H9 (cell line): ENCODE measurements at regions not wholly inside any gene's neighbourhood (a gene's known extent, or its start where the extent isn't known, plus 50 kb on each side); places are given as distances from the start of the nearest gene placed in this dataset.

Experiments used
- DNase-seq: peaks from one replicate; pipeline ENCODE4 v3.0.0-alpha.2; 2017
- H2AFZ ChIP-seq: one replicate; pipeline ENCODE4 v1.6.1; 2013; ENCODE audit warnings: mild to moderate bottlenecking, low read length, control low read depth, moderate library complexity
- H2AK5ac ChIP-seq: 2 replicates; pipeline ENCODE4 v1.6.1; 2013; ENCODE audit warnings: low read length, control low read depth, mixed read lengths; ENCODE audit not compliant: insufficient read length
- H2BK120ac ChIP-seq: one replicate; pipeline ENCODE4 v1.6.1; 2013; ENCODE audit warnings: low read depth, mild to moderate bottlenecking, low read length, control low read depth, inconsistent platforms; ENCODE audit not compliant: poor library complexity, severe bottlenecking
- H2BK12ac ChIP-seq: 2 replicates; pipeline ENCODE4 v1.6.1; 2013; ENCODE audit warnings: low read length, control low read depth, mixed read lengths, low read depth; ENCODE audit not compliant: insufficient read length
- H2BK15ac ChIP-seq: 2 replicates; pipeline ENCODE4 v1.6.1; 2013; ENCODE audit warnings: low read depth, low read length, control low read depth
- H2BK20ac ChIP-seq: one replicate; pipeline ENCODE4 v1.6.1; 2013; ENCODE audit warnings: low read depth, mild to moderate bottlenecking, low read length, control low read depth, inconsistent platforms; ENCODE audit not compliant: poor library complexity, severe bottlenecking
- H2BK5ac ChIP-seq: 2 replicates; pipeline ENCODE4 v1.6.1; 2013; ENCODE audit warnings: low read length, control low read depth, mixed read lengths; ENCODE audit not compliant: insufficient read length
- H3K14ac ChIP-seq: 2 replicates; pipeline ENCODE4 v1.6.1; 2013; ENCODE audit warnings: low read length, control low read depth; ENCODE audit not compliant: insufficient read depth
- H3K18ac ChIP-seq: 2 replicates; pipeline ENCODE4 v1.6.1; 2013; ENCODE audit warnings: low read depth, mild to moderate bottlenecking, mixed read lengths, low read length, control low read depth; ENCODE audit not compliant: insufficient read length
- H3K23ac ChIP-seq: 2 replicates; pipeline ENCODE4 v1.6.1; 2013; ENCODE audit warnings: low read length, control low read depth, mixed read lengths, low read depth; ENCODE audit not compliant: insufficient read length
- H3K23me2 ChIP-seq: 2 replicates; pipeline ENCODE4 v1.6.1; 2013; ENCODE audit warnings: low read depth, mild to moderate bottlenecking, mixed read lengths, low read length, control low read depth; ENCODE audit not compliant: insufficient read length, poor library complexity, severe bottlenecking
- H3K27ac ChIP-seq: 2 replicates; pipeline ENCODE4 v1.5.1; 2013; ENCODE audit warnings: low read length, control low read depth, mixed read lengths, low read depth; ENCODE audit not compliant: insufficient read length
- H3K27me3 ChIP-seq: 2 replicates; pipeline ENCODE4 v1.6.1; 2013; ENCODE audit warnings: low read length, control low read depth, inconsistent platforms; ENCODE audit not compliant: insufficient read depth
- H3K4ac ChIP-seq: 2 replicates; pipeline ENCODE4 v1.6.1; 2013; ENCODE audit warnings: low read depth, mild to moderate bottlenecking, control low read depth, inconsistent platforms, low read length, moderate library complexity
- H3K4me1 ChIP-seq: 2 replicates; pipeline ENCODE4 v1.6.1; 2013; ENCODE audit warnings: low read length, control low read depth, inconsistent platforms; ENCODE audit not compliant: insufficient read depth
- H3K4me2 ChIP-seq: 2 replicates; pipeline ENCODE4 v1.6.1; 2013; ENCODE audit warnings: low read length, control low read depth, mixed read lengths; ENCODE audit not compliant: insufficient read length, insufficient read depth
- H3K56ac ChIP-seq: 2 replicates; pipeline ENCODE4 v1.6.1; 2013; ENCODE audit warnings: low read depth, mild to moderate bottlenecking, mixed read lengths, low read length, control low read depth; ENCODE audit not compliant: insufficient read length
- H3K79me1 ChIP-seq: 2 replicates; pipeline ENCODE4 v1.6.1; 2013; ENCODE audit warnings: low read depth, mild to moderate bottlenecking, moderate library complexity, low read length, control low read depth, inconsistent platforms; ENCODE audit not compliant: insufficient read depth, poor library complexity, severe bottlenecking
- H3K79me2 ChIP-seq: 2 replicates; pipeline ENCODE4 v1.6.1; 2013; ENCODE audit warnings: low read length, control low read depth, inconsistent platforms; ENCODE audit not compliant: insufficient read depth
- H3K9ac ChIP-seq: 2 replicates; pipeline ENCODE4 v1.6.1; 2013; ENCODE audit warnings: low read length, control low read depth, mixed read lengths; ENCODE audit not compliant: insufficient read length; ENCODE audit errors: extremely low read depth
- H3K9me3 ChIP-seq: one replicate; pipeline ENCODE4 v1.6.1; 2013; ENCODE audit warnings: low read depth, low read length, inconsistent platforms; ENCODE audit not compliant: control insufficient read depth
- H3T11ph ChIP-seq: one replicate; pipeline ENCODE4 v1.6.1; 2013; ENCODE audit warnings: mild to moderate bottlenecking, low read length, control low read depth, inconsistent platforms
- H4K20me1 ChIP-seq: one replicate; pipeline ENCODE4 v1.6.1; 2013; ENCODE audit not compliant: control insufficient read depth, insufficient read length, insufficient read depth
- H4K5ac ChIP-seq: 2 replicates; pipeline ENCODE4 v1.6.1; 2013; ENCODE audit warnings: low read depth, mild to moderate bottlenecking, mixed read lengths, low read length, control low read depth; ENCODE audit not compliant: insufficient read length
- H4K8ac ChIP-seq: replicated peaks from 2 replicates; pipeline ENCODE4 v1.6.1; 2013; ENCODE audit warnings: low read length, control low read depth, mixed read lengths, low read depth; ENCODE audit not compliant: insufficient read length
- H4K91ac ChIP-seq: 2 replicates; pipeline ENCODE4 v1.6.1; 2013; ENCODE audit warnings: low read depth, mild to moderate bottlenecking, moderate library complexity, mixed read lengths, low read length, control low read depth; ENCODE audit not compliant: insufficient read length
- H3K27ac Mint-ChIP-seq, 3 experiments: 2 replicates in 2 of 3; 3 replicates in 1 of 3; pipeline ENCODE4 v1.8.0; 2020 to 2021; ENCODE audit warnings: mixed read lengths in 3 of 3, mild to moderate bottlenecking in 1 of 3, moderate library complexity in 1 of 3
- H3K27me3 Mint-ChIP-seq: 2 replicates; pipeline ENCODE4 v1.8.0; 2021; ENCODE audit warnings: low read depth, mild to moderate bottlenecking, moderate library complexity, mixed read lengths
- H3K36me3 Mint-ChIP-seq, 3 experiments: 2 replicates in 2 of 3; 3 replicates in 1 of 3; pipeline ENCODE4 v1.8.0; 2020 to 2021; ENCODE audit warnings: low read depth in 3 of 3, mixed read lengths in 3 of 3; ENCODE audit not compliant: insufficient read depth in 1 of 3
- H3K4me1 Mint-ChIP-seq, 2 experiments: 2 replicates each; pipeline ENCODE4 v1.8.0; 2020; ENCODE audit warnings: mixed read lengths in 2 of 2
- H3K4me3 Mint-ChIP-seq, 2 experiments: 2 replicates in 1 of 2; 3 replicates in 1 of 2; pipeline ENCODE4 v1.8.0; 2020 to 2021; ENCODE audit warnings: mild to moderate bottlenecking in 2 of 2, mixed read lengths in 2 of 2, moderate library complexity in 1 of 2
- H3K9me3 Mint-ChIP-seq, 2 experiments: 2 replicates in 1 of 2; 3 replicates in 1 of 2; pipeline ENCODE4 v1.8.0; 2020; ENCODE audit warnings: mild to moderate bottlenecking in 2 of 2, mixed read lengths in 2 of 2, moderate library complexity in 1 of 2
- WGBS: extraction: QIAGEN DNeasy Blood & Tissue Kit; methylation state at CpG from one replicate; pipeline ENCODE4 v1.1.7; 2013; ENCODE audit warnings: missing lambda C conversion rate, low lambda C conversion rate, mixed read lengths; ENCODE audit not compliant: insufficient read length; ENCODE audit errors: extremely low coverage; 5-methylcytosine and 5-hydroxymethylcytosine counted together
- TF ChIP-seq, protein P1 (sequence below): fragments of 200-600 bp; sonication (generic); conservative IDR thresholded peaks from 3 replicates; pipeline ENCODE4 v1.8.0; 2021; ENCODE audit warnings: antibody characterized with exemption, mild to moderate bottlenecking

DNA sequence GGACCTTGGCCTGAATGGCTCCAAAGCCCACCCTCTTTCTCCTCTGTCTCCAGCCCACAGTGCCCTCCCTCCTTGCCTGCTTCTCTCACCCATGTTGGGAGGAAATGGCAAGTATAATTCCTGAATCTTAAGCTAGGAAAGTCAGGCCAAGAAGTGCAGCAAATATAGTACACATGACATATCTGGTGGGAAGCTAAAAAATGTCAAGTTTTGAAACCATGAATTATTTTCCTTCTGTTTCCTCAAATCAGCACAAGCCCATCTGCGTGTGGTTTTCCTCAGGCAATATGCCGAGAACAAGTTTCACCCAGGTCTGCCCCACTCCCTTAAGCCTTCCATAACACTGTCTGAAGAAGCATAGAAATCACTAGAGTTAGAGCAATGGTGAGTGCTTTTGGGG is 502.8 kb upstream of the CDH11 start:
- Histone ChIP-seq H3K9ac (no peak overlapping the region), H2AK5ac (no peak overlapping the region), H3K56ac (no peak overlapping the region), H2BK5ac (no peak overlapping the region), H3K4me1 (no peaks in the 10 kb centered on the region), H2BK20ac (no peak overlapping the region), H3K27me3 (no peaks in the 10 kb centered on the region), H3K79me1 (no peaks in the 10 kb centered on the region), H3K4me2 (no peak overlapping the region), H3K14ac (no peak overlapping the region), H2BK12ac (no peak overlapping the region), H4K8ac (no peak overlapping the region), H2AFZ (no peak overlapping the region), H2BK15ac (no peak overlapping the region), H4K20me1 (no peaks in the 10 kb centered on the region), H3K23me2 (no peaks in the 10 kb centered on the region), H3K27ac (no peak overlapping the region), H2BK120ac (no peak overlapping the region), H3K9me3 (no peaks in the 10 kb centered on the region), H4K5ac (no peak overlapping the region), H3K18ac (no peak overlapping the region), H3K79me2 (no peaks in the 10 kb centered on the region), H3K4ac (no peak overlapping the region), H3K23ac (no peak overlapping the region), H4K91ac (no peak overlapping the region), H3T11ph (no peak overlapping the region)
- H3K4me1 Mint-ChIP-seq, result peaks cover 0 to 4% of the 10 kb centered on the region in 2 experiments; a peak in 1 of 4 replicates
- TF ChIP-seq, protein P1, sequence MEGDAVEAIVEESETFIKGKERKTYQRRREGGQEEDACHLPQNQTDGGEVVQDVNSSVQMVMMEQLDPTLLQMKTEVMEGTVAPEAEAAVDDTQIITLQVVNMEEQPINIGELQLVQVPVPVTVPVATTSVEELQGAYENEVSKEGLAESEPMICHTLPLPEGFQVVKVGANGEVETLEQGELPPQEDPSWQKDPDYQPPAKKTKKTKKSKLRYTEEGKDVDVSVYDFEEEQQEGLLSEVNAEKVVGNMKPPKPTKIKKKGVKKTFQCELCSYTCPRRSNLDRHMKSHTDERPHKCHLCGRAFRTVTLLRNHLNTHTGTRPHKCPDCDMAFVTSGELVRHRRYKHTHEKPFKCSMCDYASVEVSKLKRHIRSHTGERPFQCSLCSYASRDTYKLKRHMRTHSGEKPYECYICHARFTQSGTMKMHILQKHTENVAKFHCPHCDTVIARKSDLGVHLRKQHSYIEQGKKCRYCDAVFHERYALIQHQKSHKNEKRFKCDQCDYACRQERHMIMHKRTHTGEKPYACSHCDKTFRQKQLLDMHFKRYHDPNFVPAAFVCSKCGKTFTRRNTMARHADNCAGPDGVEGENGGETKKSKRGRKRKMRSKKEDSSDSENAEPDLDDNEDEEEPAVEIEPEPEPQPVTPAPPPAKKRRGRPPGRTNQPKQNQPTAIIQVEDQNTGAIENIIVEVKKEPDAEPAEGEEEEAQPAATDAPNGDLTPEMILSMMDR, result no peak
- H3K27ac Mint-ChIP-seq, result 0 out of 7 replicates have a peak overlapping the region, but pooled peaks of 1 of the 3 experiments have one; percentile 9
- H3K27me3 Mint-ChIP-seq, result peaks cover 12% of the 10 kb centered on the region
- WGBS, result no CpG with 5 or more reads among the region's 2 CpGs
- no peak overlapping the region for H3K4me3 Mint-ChIP-seq
- DNase-seq, result no peak
- no peaks in the 10 kb centered on the region for H3K9me3 Mint-ChIP-seq
- no peaks in the 10 kb centered on the region for H3K36me3 Mint-ChIP-seq
